Tibial nerve (tissue), 4 donors: ENCODE measurements at regions not wholly inside any gene's neighbourhood (a gene's known extent, or its start where the extent isn't known, plus 50 kb on each side); places are given as distances from the start of the nearest gene placed in this dataset.
A peak's percentile ranks its signal among the peaks of the same experiment; 100 is the strongest.
"Not testable (repeated sequence)": the region's sequence is repeated elsewhere in the genome, so short reads cannot be mapped to it uniquely, and the experiment has no call there.

Experiments used
- DNase-seq, 2 donors: peaks; one replicate each; pipeline ENCODE4 v3.0.0-alpha.2; 2019; ENCODE audit warnings: low spot score in 2 of 2
- H3K27ac ChIP-seq, 4 donors: fragments of 200-600 bp; sonication (generic) in 3 of 4; one replicate each; pipeline ENCODE4 v1.5.1; 2017 to 2019; ENCODE audit warnings: mild to moderate bottlenecking in 1 of 4
- H3K27me3 ChIP-seq, 2 donors: fragments of 200-600 bp; sonication (generic) in 1 of 2; one replicate each; pipeline versions ENCODE4 v1.5.1 to v1.6.0; 2017 to 2019
- H3K36me3 ChIP-seq, 3 donors: fragments of 200-600 bp; sonication (generic); one replicate each; pipeline ENCODE4 v1.5.1; 2018 to 2019
- H3K4me1 ChIP-seq, 4 donors: fragments of 200-600 bp; sonication (generic) in 3 of 4; one replicate each; pipeline ENCODE4 v1.5.1; 2017 to 2019
- H3K4me3 ChIP-seq, 4 donors: fragments of 200-600 bp; sonication (generic) in 3 of 4; one replicate each; pipeline ENCODE4 v1.5.1; 2017 to 2019; ENCODE audit warnings: mild to moderate bottlenecking in 1 of 4, moderate library complexity in 1 of 4
- H3K9me3 ChIP-seq, 4 donors: fragments of 200-600 bp; sonication (generic) in 3 of 4; one replicate each; pipeline ENCODE4 v1.5.1; 2017 to 2019
- EP300 ChIP-seq, 2 donors: sonication (generic); formaldehyde crosslinking; IDR thresholded peaks; one replicate each; pipeline ENCODE4 v1.6.1; 2017; ENCODE audit warnings: antibody characterized with exemption in 2 of 2, mild to moderate bottlenecking in 1 of 2
- POLR2A ChIP-seq, 2 donors: fragments of 450-650 bp; IDR thresholded peaks; one replicate each; pipeline ENCODE4 v1.6.1; 2017; ENCODE audit warnings: antibody characterized with exemption in 2 of 2, mild to moderate bottlenecking in 2 of 2, moderate library complexity in 2 of 2
- WGBS, 2 donors: methylation state at CpG; one replicate each; pipeline ENCODE4 v1.1.5; 2018; 5-methylcytosine and 5-hydroxymethylcytosine counted together
- TF ChIP-seq, protein P1 (sequence below), 5 experiments: fragments of 200-600 bp in 3 of 5; fragments of 450-650 bp in 2 of 5; sonication (generic) in 3 of 5; IDR thresholded peaks; one replicate each; pipeline ENCODE4 v1.5.1; 2016 to 2019; ENCODE audit warnings: antibody characterized with exemption in 5 of 5, mild to moderate bottlenecking in 3 of 5, moderate library complexity in 2 of 5

DNA sequence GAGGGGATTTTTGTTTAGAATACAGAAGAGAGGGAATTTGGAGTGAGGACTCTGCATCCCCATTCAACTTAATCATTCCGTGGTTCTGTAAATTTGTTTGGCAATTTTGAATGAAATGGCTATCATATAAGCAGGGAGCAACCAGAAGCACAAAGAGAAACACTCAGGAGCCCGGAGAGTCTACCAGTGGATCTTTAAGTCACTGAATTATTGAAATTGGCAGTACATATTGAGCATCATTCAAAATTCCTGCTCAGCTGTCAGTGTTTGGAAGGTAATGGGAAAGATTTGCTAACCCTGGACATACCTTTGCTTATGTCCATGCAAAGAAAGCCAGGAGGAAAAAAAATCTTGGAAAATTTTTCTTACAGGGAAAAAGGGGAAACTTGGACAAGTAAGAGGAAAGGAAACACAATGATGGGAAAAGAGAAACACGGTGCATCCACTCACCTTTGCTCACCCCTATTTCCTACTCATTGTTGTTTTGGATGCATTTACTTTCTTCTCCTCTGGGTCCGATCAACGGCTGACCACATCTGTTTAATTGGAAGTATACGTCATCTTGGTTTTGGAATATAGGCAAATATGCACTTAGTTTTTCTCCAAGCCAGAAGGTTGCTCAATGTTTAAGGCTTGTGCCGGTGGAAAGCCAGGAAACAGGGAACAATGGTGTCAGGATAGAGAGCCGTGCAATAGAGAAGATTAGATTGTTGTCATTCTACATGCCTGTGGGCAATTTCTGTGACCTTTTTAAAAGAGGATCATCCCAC, 243.0 kb upstream of the LYPLAL1 start:
- 33 to 41% methylated on average over 8 of the region's 8 CpGs for WGBS, 2 donors
- H3K9me3 ChIP-seq, result peaks cover 0 to 8% (median 0%) of the 10 kb centered on the region in 4 donors
- peak overlapping the region in 1 of 4 donors; percentile 8 for H3K4me3 ChIP-seq
- no peaks in the 10 kb centered on the region for H3K27me3 ChIP-seq
- DNase-seq, result peak in 1 of 2 donors; percentile 25
- no peaks in the 10 kb centered on the region for H3K36me3 ChIP-seq
- peak overlapping the region in 2 of 4 donors; percentile 30 to 54 for H3K27ac ChIP-seq
- H3K4me1 ChIP-seq, result peaks cover 0 to 15% (median 0%) of the 10 kb centered on the region in 4 donors
- no peak for TF ChIP-seq POLR2A (IDR thresholded peaks at IDR 0.05)
- TF ChIP-seq EP300 (IDR thresholded peaks at IDR 0.05), result peak in 1 of 2 donors; percentile 87
- TF ChIP-seq, protein P1, sequence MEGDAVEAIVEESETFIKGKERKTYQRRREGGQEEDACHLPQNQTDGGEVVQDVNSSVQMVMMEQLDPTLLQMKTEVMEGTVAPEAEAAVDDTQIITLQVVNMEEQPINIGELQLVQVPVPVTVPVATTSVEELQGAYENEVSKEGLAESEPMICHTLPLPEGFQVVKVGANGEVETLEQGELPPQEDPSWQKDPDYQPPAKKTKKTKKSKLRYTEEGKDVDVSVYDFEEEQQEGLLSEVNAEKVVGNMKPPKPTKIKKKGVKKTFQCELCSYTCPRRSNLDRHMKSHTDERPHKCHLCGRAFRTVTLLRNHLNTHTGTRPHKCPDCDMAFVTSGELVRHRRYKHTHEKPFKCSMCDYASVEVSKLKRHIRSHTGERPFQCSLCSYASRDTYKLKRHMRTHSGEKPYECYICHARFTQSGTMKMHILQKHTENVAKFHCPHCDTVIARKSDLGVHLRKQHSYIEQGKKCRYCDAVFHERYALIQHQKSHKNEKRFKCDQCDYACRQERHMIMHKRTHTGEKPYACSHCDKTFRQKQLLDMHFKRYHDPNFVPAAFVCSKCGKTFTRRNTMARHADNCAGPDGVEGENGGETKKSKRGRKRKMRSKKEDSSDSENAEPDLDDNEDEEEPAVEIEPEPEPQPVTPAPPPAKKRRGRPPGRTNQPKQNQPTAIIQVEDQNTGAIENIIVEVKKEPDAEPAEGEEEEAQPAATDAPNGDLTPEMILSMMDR (IDR thresholded peaks at IDR 0.05), result no peak

DNA sequence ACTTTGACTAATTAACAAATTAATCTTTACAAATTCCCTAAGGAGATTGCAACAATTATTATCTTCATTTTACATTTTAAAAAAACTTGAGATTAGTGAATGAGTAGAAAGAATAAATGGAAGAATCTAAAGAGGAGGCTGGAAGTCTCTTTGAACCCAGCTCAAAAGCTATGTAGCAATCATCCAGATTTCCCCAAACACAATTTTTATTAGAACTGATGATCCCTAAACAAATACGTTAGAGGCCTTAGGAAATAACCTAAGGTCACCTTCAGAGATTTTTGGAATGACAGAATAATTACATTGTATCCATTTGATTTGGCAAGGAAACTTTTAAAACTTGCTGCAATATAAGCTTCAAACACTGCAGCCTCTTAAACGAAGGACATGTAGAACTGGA, 242.4 kb upstream of the LYPLAL1 start:
- WGBS, 2 donors, result 49% methylated on average over 2 of the region's 2 CpGs
- Histone ChIP-seq H3K27me3 (no peaks in the 10 kb centered on the region), H3K27ac (peak overlapping the region in 1 of 4 donors; percentile 54), H3K4me3 (no peak overlapping the region), H3K36me3 (no peaks in the 10 kb centered on the region), H3K9me3 (peaks cover 0 to 14% (median 0%) of the 10 kb centered on the region in 4 donors), H3K4me1 (peaks cover 0 to 15% (median 0%) of the 10 kb centered on the region in 4 donors)
- no peak for DNase-seq
- TF ChIP-seq POLR2A (IDR thresholded peaks at IDR 0.05) (no peak), EP300 (IDR thresholded peaks at IDR 0.05) (no peak)
- TF ChIP-seq, protein P1 (IDR thresholded peaks at IDR 0.05), result no peak

DNA sequence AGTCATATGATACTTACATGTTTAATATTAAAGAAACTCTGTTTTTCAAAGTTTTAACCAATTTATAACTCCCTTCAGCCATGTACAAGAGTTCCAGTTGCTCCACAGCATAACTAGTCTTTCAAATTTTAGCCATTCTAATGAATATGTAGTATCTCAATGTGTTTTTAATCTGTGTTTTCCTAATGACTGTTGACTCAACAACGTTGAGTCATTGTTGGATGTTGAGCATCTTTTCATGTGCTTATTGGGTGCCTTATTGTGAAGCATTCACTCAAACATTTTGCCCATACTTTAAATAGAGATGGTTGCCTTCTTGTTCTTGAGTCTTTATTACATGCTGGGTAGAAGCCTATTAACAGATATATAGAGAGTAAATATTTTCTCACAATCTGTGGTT, 240.2 kb upstream of the LYPLAL1 start:
- 44 to 48% methylated on average over 1 of the region's 1 CpG for WGBS, 2 donors
- H3K36me3 ChIP-seq, result no peaks in the 10 kb centered on the region
- TF ChIP-seq, protein P1 (IDR thresholded peaks at IDR 0.05), result no peak
- TF ChIP-seq POLR2A (IDR thresholded peaks at IDR 0.05) (no peak), EP300 (IDR thresholded peaks at IDR 0.05) (no peak)

DNA sequence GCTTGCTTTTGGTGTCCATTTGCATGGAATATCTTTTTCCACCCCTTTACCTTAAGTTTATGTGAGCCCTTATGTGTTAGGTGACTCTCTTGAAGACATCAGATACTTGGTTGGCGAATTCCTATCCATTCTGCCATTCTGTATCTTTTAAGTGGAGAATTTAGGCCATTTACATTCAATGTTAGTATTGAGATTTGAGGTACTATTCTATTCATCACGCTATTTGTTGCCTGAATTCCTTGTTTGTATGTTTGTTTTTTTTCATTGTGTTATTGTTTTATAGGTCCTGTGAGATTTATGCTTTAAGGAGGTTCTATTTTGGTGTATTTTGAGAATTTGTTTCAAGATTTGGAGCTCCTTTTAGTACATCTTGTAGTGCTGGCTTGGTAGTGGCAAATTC, 238.3 kb upstream of the LYPLAL1 start:
- H3K27ac ChIP-seq, H3K27me3 ChIP-seq, DNase-seq, H3K4me3 ChIP-seq, H3K4me1 ChIP-seq, H3K36me3 ChIP-seq: not testable (repeated sequence)
- WGBS, 2 donors, result 89 to 92% methylated on average over 2 of the region's 2 CpGs
- H3K9me3 ChIP-seq, result peaks cover 0 to 33% (median 0%) of the 10 kb centered on the region in 4 donors

More for the DNA sequence above, 240.2 kb upstream of the LYPLAL1 start:
- no peak overlapping the region for H3K4me3 ChIP-seq
- H3K9me3 ChIP-seq, result peaks cover 0 to 21% (median 0%) of the 10 kb centered on the region in 4 donors
- DNase-seq, result no peak
- no peaks in the 10 kb centered on the region for H3K27me3 ChIP-seq
- peaks cover 0 to 15% (median 0%) of the 10 kb centered on the region in 4 donors for H3K4me1 ChIP-seq
- no peak overlapping the region for H3K27ac ChIP-seq

DNA sequence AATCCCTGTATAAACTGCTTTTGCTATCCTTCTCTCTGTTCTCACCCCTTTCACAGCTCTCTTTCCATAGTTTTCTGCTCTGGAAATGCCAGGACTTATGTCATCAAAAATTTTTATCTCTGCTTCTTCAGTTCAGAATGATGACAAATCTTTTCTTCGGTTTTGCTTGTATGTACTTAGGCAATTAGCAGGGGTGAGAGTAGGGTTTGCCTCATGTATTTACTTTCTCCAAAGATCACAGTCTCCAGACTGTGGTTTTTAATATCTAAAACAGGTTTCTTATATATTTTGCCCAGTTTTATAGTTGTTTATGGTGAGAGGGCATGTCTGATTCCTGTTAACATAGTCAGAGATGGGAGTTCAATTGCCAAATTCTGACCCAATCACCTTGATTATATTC, 235.4 kb upstream of the LYPLAL1 start:
- WGBS, 2 donors, result 0% methylated on average over 1 of the region's 1 CpG
- Histone ChIP-seq H3K9me3 (peaks cover 0 to 41% (median 0%) of the 10 kb centered on the region in 4 donors), H3K27me3 (no peaks in the 10 kb centered on the region), H3K27ac (no peak overlapping the region), H3K36me3 (no peaks in the 10 kb centered on the region), H3K4me3 (no peak overlapping the region), H3K4me1 (peaks cover 0 to 12% (median 0%) of the 10 kb centered on the region in 4 donors)
- TF ChIP-seq, protein P1 (IDR thresholded peaks at IDR 0.05), result no peak
- TF ChIP-seq POLR2A (IDR thresholded peaks at IDR 0.05), result no peak
- DNase-seq, result no peak
